GM12875 (cell line): ENCODE measurements at regions not wholly inside any gene's neighbourhood (a gene's known extent, or its start where the extent isn't known, plus 50 kb on each side); places are given as distances from the start of the nearest gene placed in this dataset.
"Not testable (repeated sequence)": the region's sequence is repeated elsewhere in the genome, so short reads cannot be mapped to it uniquely, and the experiment has no call there.

Experiments used
- H3K4me3 ChIP-seq: one replicate; pipeline ENCODE4 v1.5.1; 2011; ENCODE audit warnings: low read depth, low read length, control low read depth
- CTCF ChIP-seq: IDR thresholded peaks from 2 replicates; pipeline ENCODE4 v1.5.1; 2011; ENCODE audit warnings: low read depth, mild to moderate bottlenecking, control low read depth, inconsistent platforms, low read length, moderate library complexity, borderline replicate concordance; ENCODE audit not compliant: insufficient read depth

DNA sequence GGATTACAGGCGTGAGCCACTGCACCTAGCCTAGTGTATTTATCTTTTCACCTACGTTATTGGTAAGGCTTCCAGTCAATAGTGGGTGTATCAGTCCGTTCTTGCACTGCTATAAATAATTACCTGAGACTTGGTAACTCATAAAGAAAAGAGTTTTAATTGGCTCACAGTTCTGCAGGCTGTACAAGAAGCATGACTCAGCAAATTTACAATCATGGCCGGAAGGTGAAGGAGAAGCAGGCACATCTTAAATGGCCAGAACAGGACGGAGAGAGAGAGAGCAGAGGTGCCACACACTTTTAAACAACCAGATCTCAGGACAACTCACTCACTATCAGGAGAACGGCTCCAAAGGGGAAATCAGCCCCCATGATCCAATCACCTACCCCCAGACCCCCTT, 873.3 kb upstream of the AUTS2 start:
- no peak for TF ChIP-seq CTCF
- H3K4me3 ChIP-seq: no peak overlapping the region

- H3K4me3 ChIP-seq: no peak overlapping the region
- no peak for TF ChIP-seq CTCF
Measured at GRCh38 chr7:68725843-68726785, 872.2 kb upstream of the AUTS2 start.

GRCh38 chr7:68728720-68729119, 869.6 kb upstream of the AUTS2 start:
- not testable (repeated sequence) for H3K4me3 ChIP-seq

GRCh38 chr7:68729371-68729770, 868.9 kb upstream of the AUTS2 start:
- TF ChIP-seq CTCF: no peak
- H3K4me3 ChIP-seq: no peak overlapping the region

GRCh38 chr7:68730194-68730593, 868.1 kb upstream of the AUTS2 start:
- H3K4me3 ChIP-seq: no peak overlapping the region
- no peak for TF ChIP-seq CTCF

- no peak for TF ChIP-seq CTCF
- H3K4me3 ChIP-seq: no peak overlapping the region
Measured at GRCh38 chr7:68730964-68731363, 867.3 kb upstream of the AUTS2 start.

DNA sequence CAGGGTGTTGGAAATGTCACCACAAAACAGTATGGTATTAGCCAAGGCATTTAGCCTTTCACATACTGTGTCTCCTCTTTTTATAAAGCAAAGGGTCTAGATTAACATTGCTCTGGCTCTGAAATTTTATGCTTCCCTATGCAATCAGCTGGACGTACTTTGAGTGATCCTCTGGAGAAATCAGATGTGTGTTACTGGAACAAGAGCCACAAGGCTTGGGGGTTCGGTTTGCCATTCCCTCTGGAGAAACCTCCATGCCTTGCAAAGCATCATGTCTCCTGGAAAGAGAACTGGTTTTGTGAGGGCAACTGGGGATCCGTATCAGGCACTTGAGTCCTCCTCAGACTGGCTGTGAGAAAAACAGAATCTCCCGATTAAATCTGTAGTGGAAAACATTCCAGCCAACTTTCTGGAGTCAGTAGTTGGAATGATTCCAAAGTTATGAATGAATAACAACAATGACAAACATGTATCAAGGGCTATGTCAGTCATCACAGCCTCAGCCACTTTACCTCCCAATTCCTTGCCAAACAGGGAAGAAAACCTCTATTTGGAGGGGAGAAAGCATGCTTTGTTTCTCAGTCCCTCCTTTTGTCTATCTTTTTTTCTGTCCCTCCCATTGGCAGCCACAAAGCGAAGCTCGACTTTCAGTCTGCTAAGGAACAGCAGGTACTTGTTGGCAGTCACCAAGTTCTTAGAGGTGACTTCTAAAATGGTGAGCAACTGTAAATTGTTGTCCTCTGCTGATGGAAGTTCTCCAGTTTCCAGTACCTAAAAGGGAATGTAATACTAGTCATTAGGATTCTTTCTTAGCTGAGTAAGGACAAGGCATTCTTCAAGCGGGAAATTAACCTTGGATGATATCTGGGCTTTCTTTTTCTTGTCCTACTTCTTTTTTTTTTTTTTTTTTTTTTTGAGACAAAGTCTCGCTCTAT, 864.8 kb upstream of the AUTS2 start:
- TF ChIP-seq CTCF: no peak
- no peak overlapping the region for H3K4me3 ChIP-seq
